ENCODE measurements at regions not wholly inside any gene's neighbourhood (a gene's known extent, or its start where the extent isn't known, plus 50 kb on each side); places are given as distances from the start of the nearest gene placed in this dataset.

GRCh38 chr2:129895526-129896082 lies 83.9 kb upstream of the RAB6C start:
- TF ChIP-seq, protein P1, sequence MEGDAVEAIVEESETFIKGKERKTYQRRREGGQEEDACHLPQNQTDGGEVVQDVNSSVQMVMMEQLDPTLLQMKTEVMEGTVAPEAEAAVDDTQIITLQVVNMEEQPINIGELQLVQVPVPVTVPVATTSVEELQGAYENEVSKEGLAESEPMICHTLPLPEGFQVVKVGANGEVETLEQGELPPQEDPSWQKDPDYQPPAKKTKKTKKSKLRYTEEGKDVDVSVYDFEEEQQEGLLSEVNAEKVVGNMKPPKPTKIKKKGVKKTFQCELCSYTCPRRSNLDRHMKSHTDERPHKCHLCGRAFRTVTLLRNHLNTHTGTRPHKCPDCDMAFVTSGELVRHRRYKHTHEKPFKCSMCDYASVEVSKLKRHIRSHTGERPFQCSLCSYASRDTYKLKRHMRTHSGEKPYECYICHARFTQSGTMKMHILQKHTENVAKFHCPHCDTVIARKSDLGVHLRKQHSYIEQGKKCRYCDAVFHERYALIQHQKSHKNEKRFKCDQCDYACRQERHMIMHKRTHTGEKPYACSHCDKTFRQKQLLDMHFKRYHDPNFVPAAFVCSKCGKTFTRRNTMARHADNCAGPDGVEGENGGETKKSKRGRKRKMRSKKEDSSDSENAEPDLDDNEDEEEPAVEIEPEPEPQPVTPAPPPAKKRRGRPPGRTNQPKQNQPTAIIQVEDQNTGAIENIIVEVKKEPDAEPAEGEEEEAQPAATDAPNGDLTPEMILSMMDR (IDR thresholded peaks at IDR 0.05), result no peak
- no peak for TF ChIP-seq POLR2A (IDR thresholded peaks at IDR 0.05)

Measured in thyroid gland (tissue), 4 donors.